Naive B cell (primary cell): ENCODE measurements at regions not wholly inside any gene's neighbourhood (a gene's known extent, or its start where the extent isn't known, plus 50 kb on each side); places are given as distances from the start of the nearest gene placed in this dataset.
A peak's percentile ranks its signal among the peaks of the same experiment; 100 is the strongest.

Experiments
- ATAC-seq, 2 donors: fragments of 150-1000 bp; cut with Tn5 transposase; 2 replicates each; pipeline ENCODE4 v1.10.0; 2021; ENCODE audit warnings: low read depth in 2 of 2, mild to moderate bottlenecking in 2 of 2, moderate library complexity in 2 of 2
- DNase-seq: peaks from one replicate; pipeline ENCODE4 v3.0.0; 2022
- H3K27ac Mint-ChIP-seq, 6 donors: one replicate each; pipeline ENCODE4 v1.8.0; 2020 to 2022; ENCODE audit warnings: mild to moderate bottlenecking in 6 of 6, mixed read lengths in 6 of 6, moderate library complexity in 5 of 6, inconsistent platforms in 2 of 6
- H3K27me3 Mint-ChIP-seq, 3 donors: one replicate each; pipeline ENCODE4 v1.8.0; 2021 to 2022; ENCODE audit warnings: mixed read lengths in 3 of 3, mild to moderate bottlenecking in 1 of 3
- H3K36me3 Mint-ChIP-seq, 2 donors: one replicate each; pipeline ENCODE4 v1.8.0; 2020 to 2022; ENCODE audit warnings: mixed read lengths in 2 of 2, inconsistent platforms in 1 of 2, mild to moderate bottlenecking in 1 of 2
- H3K4me1 Mint-ChIP-seq, 3 donors: one replicate each; pipeline ENCODE4 v1.8.0; 2020 to 2022; ENCODE audit warnings: mixed read lengths in 3 of 3, inconsistent platforms in 1 of 3, mild to moderate bottlenecking in 1 of 3, moderate library complexity in 1 of 3
- H3K4me3 Mint-ChIP-seq, 8 donors: one replicate each; pipeline ENCODE4 v1.8.0; 2020 to 2022; ENCODE audit warnings: mild to moderate bottlenecking in 8 of 8, mixed read lengths in 8 of 8, moderate library complexity in 8 of 8, inconsistent platforms in 2 of 8
- H3K9me3 Mint-ChIP-seq, 7 donors: one replicate each; pipeline ENCODE4 v1.8.0; 2020 to 2022; ENCODE audit warnings: mixed read lengths in 7 of 7, mild to moderate bottlenecking in 5 of 7, inconsistent platforms in 2 of 7, moderate library complexity in 1 of 7

GRCh38 chr14:43052897-43053296 is 1446.2 kb downstream of the LRFN5 start:
- H3K4me3 Mint-ChIP-seq: no peak overlapping the region
- H3K4me1 Mint-ChIP-seq: no peaks in the 10 kb centered on the region
- H3K27ac Mint-ChIP-seq: no peak overlapping the region
- DNase-seq (no peak), ATAC-seq (no peak)
- H3K9me3 Mint-ChIP-seq: peaks cover 0 to 2% (median 0%) of the 10 kb centered on the region in 7 donors
- H3K27me3 Mint-ChIP-seq: no peaks in the 10 kb centered on the region
- no peaks in the 10 kb centered on the region for H3K36me3 Mint-ChIP-seq

GRCh38 chr14:43043850-43044249 is 1437.2 kb downstream of the LRFN5 start:
- no peaks in the 10 kb centered on the region for H3K27me3 Mint-ChIP-seq
- no peaks in the 10 kb centered on the region for H3K36me3 Mint-ChIP-seq
- H3K4me1 Mint-ChIP-seq: no peaks in the 10 kb centered on the region
- H3K9me3 Mint-ChIP-seq: peaks cover 0 to 5% (median 0%) of the 10 kb centered on the region in 7 donors
- no peak for DNase-seq
- no peak overlapping the region for H3K27ac Mint-ChIP-seq
- no peak for ATAC-seq
- H3K4me3 Mint-ChIP-seq: no peak overlapping the region

- DNase-seq: no peak
- no peak for ATAC-seq
- Mint-ChIP-seq H3K9me3 (peaks cover 0 to 5% (median 0%) of the 10 kb centered on the region in 7 donors), H3K4me1 (no peaks in the 10 kb centered on the region), H3K4me3 (no peak overlapping the region), H3K36me3 (no peaks in the 10 kb centered on the region), H3K27ac (peak overlapping the region in 1 of 6 donors; percentile 12), H3K27me3 (no peaks in the 10 kb centered on the region)
Observed at GRCh38 chr14:43042408-43042807, 1435.7 kb downstream of the LRFN5 start.

- Mint-ChIP-seq H3K27ac (peak overlapping the region in 1 of 6 donors; percentile 12), H3K4me3 (no peak overlapping the region), H3K36me3 (no peaks in the 10 kb centered on the region), H3K9me3 (peaks cover 0 to 5% (median 0%) of the 10 kb centered on the region in 7 donors), H3K4me1 (no peaks in the 10 kb centered on the region), H3K27me3 (no peaks in the 10 kb centered on the region)
- no peak for DNase-seq
- no peak for ATAC-seq
Observed at GRCh38 chr14:43041976-43042375, 1435.3 kb downstream of the LRFN5 start.

GRCh38 chr14:43041207-43041606 is 1434.5 kb downstream of the LRFN5 start:
- H3K27ac Mint-ChIP-seq: no peak overlapping the region
- H3K27me3 Mint-ChIP-seq: no peaks in the 10 kb centered on the region
- H3K4me3 Mint-ChIP-seq: no peak overlapping the region
- ATAC-seq (no peak), DNase-seq (no peak)
- H3K36me3 Mint-ChIP-seq: no peaks in the 10 kb centered on the region
- H3K4me1 Mint-ChIP-seq: peaks cover 0 to 4% (median 0%) of the 10 kb centered on the region in 3 donors
- H3K9me3 Mint-ChIP-seq: peaks cover 0 to 4% (median 0%) of the 10 kb centered on the region in 7 donors

GRCh38 chr14:43039881-43040280 is 1433.2 kb downstream of the LRFN5 start:
- H3K27ac Mint-ChIP-seq: no peak overlapping the region
- peaks cover 0 to 5% (median 0%) of the 10 kb centered on the region in 3 donors for H3K4me1 Mint-ChIP-seq
- no peaks in the 10 kb centered on the region for H3K36me3 Mint-ChIP-seq
- ATAC-seq (no peak), DNase-seq (no peak)
- no peak overlapping the region for H3K4me3 Mint-ChIP-seq
- no peaks in the 10 kb centered on the region for H3K9me3 Mint-ChIP-seq
- no peaks in the 10 kb centered on the region for H3K27me3 Mint-ChIP-seq

- ATAC-seq: no peak
- no peaks in the 10 kb centered on the region for H3K27me3 Mint-ChIP-seq
- DNase-seq: no peak
- no peak overlapping the region for H3K27ac Mint-ChIP-seq
- H3K4me3 Mint-ChIP-seq: no peak overlapping the region
- no peaks in the 10 kb centered on the region for H3K9me3 Mint-ChIP-seq
- no peaks in the 10 kb centered on the region for H3K36me3 Mint-ChIP-seq
- H3K4me1 Mint-ChIP-seq: peaks cover 0 to 5% (median 0%) of the 10 kb centered on the region in 3 donors
Observed at GRCh38 chr14:43031598-43031997, 1424.9 kb downstream of the LRFN5 start.

GRCh38 chr14:43022094-43022800 is 1415.6 kb downstream of the LRFN5 start:
- no peak for DNase-seq

GRCh38 chr14:43019826-43020225 is 1413.2 kb downstream of the LRFN5 start:
- Mint-ChIP-seq H3K9me3 (peaks cover 0 to 12% (median 4%) of the 10 kb centered on the region in 7 donors), H3K4me1 (no peaks in the 10 kb centered on the region), H3K4me3 (no peak overlapping the region), H3K27me3 (no peaks in the 10 kb centered on the region), H3K36me3 (no peaks in the 10 kb centered on the region), H3K27ac (no peak overlapping the region)
- ATAC-seq (no peak), DNase-seq (no peak)

More at GRCh38 chr14:43022094-43022800, 1415.6 kb downstream of the LRFN5 start:
- no peaks in the 10 kb centered on the region for H3K27me3 Mint-ChIP-seq
- no peaks in the 10 kb centered on the region for H3K4me1 Mint-ChIP-seq
- H3K4me3 Mint-ChIP-seq: no peak overlapping the region
- no peaks in the 10 kb centered on the region for H3K36me3 Mint-ChIP-seq
- peaks cover 0 to 12% (median 2%) of the 10 kb centered on the region in 7 donors for H3K9me3 Mint-ChIP-seq
- ATAC-seq: no peak
- no peak overlapping the region for H3K27ac Mint-ChIP-seq

GRCh38 chr14:43014338-43014737 is 1407.7 kb downstream of the LRFN5 start:
- no peak for ATAC-seq

GRCh38 chr14:43012817-43013216 is 1406.1 kb downstream of the LRFN5 start:
- no peak overlapping the region for H3K27ac Mint-ChIP-seq
- H3K9me3 Mint-ChIP-seq: peaks cover 5 to 38% (median 9%) of the 10 kb centered on the region in 7 donors
- no peaks in the 10 kb centered on the region for H3K27me3 Mint-ChIP-seq
- no peak for ATAC-seq
- H3K4me3 Mint-ChIP-seq: no peak overlapping the region
- DNase-seq: no peak
- H3K36me3 Mint-ChIP-seq: no peaks in the 10 kb centered on the region
- no peaks in the 10 kb centered on the region for H3K4me1 Mint-ChIP-seq

More at GRCh38 chr14:43014338-43014737, 1407.7 kb downstream of the LRFN5 start:
- Mint-ChIP-seq H3K9me3 (peaks cover 0 to 27% (median 4%) of the 10 kb centered on the region in 7 donors), H3K4me3 (no peak overlapping the region), H3K4me1 (no peaks in the 10 kb centered on the region), H3K27me3 (no peaks in the 10 kb centered on the region), H3K36me3 (no peaks in the 10 kb centered on the region), H3K27ac (no peak overlapping the region)
- DNase-seq: no peak

GRCh38 chr14:43005807-43006206 is 1399.1 kb downstream of the LRFN5 start:
- Mint-ChIP-seq H3K27ac (no peak overlapping the region), H3K36me3 (peaks cover 4 to 16% of the 10 kb centered on the region in 2 donors), H3K4me3 (no peak overlapping the region), H3K9me3 (peaks cover 19 to 45% (median 30%) of the 10 kb centered on the region in 7 donors), H3K4me1 (no peaks in the 10 kb centered on the region), H3K27me3 (no peaks in the 10 kb centered on the region)
- DNase-seq: no peak
- no peak for ATAC-seq

- Mint-ChIP-seq H3K9me3 (peaks cover 20 to 47% (median 30%) of the 10 kb centered on the region in 7 donors), H3K4me3 (no peak overlapping the region), H3K27me3 (no peaks in the 10 kb centered on the region), H3K27ac (no peak overlapping the region), H3K4me1 (no peaks in the 10 kb centered on the region), H3K36me3 (peaks cover 4 to 16% of the 10 kb centered on the region in 2 donors)
- no peak for ATAC-seq
- no peak for DNase-seq
Observed at GRCh38 chr14:43003845-43004244, 1397.2 kb downstream of the LRFN5 start.

- no peak overlapping the region for H3K4me3 Mint-ChIP-seq
- no peak overlapping the region for H3K27ac Mint-ChIP-seq
- H3K27me3 Mint-ChIP-seq: no peaks in the 10 kb centered on the region
- H3K36me3 Mint-ChIP-seq: peaks cover 4 to 16% of the 10 kb centered on the region in 2 donors
- H3K4me1 Mint-ChIP-seq: no peaks in the 10 kb centered on the region
- peaks cover 18 to 41% (median 29%) of the 10 kb centered on the region in 7 donors for H3K9me3 Mint-ChIP-seq
- no peak for DNase-seq
- no peak for ATAC-seq
Observed at GRCh38 chr14:43001731-43002130, 1395.1 kb downstream of the LRFN5 start.
